ENCODE measurements at regions not wholly inside any gene's neighbourhood (a gene's known extent, or its start where the extent isn't known, plus 50 kb on each side); places are given as distances from the start of the nearest gene placed in this dataset.

DNA sequence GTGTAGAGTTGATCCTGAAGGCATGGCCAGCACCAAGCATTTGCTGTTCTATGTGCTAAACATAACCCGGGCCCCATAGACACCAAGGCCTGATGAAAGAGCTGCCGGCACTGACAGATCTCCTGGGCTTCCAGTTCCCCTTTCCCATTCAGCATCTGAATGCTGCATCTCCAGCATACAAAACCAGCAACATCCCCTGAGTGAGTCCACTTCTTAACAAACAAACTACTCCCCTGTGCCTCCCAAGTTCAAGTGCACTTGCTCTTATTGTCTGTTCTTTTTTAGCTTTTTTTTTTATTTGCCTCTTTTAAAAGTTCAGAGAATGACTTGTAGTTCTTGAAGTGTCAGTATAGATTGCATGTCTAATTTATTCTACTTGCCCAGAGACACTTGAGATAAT lies 156.0 kb downstream of the EDEM1 start:
- Histone ChIP-seq H3K4me3 (replicated peaks in 1 of 3; ENCODE audit: insufficient read depth in 1 of 3, low read depth in 2 of 3, low read length in 3 of 3) (no peak overlapping the region), H3K36me3 (replicated peaks in 1 of 2; ENCODE audit: control insufficient read depth in 1 of 2, insufficient read depth in 2 of 2, low read length in 2 of 2) (no peaks in the 10 kb centered on the region), H3K9ac (ENCODE audit: insufficient read depth, low read depth, low read length) (no peak overlapping the region), H4K20me1 (ENCODE audit: insufficient read depth, low read length) (no peaks in the 10 kb centered on the region), H3K27ac (ENCODE audit: extremely low read length, insufficient read depth, low read length) (no peak overlapping the region), H3K27me3 (ENCODE audit: control insufficient read depth in 1 of 2, insufficient read depth in 2 of 2, low read length in 2 of 2) (peaks cover 0 to 8% of the 10 kb centered on the region in 2 experiments; a peak in 2 of 5 replicates), H3K4me2 (ENCODE audit: low read depth, low read length) (no peak overlapping the region), H2AFZ (ENCODE audit: low read length) (no peak overlapping the region), H3K79me2 (ENCODE audit: insufficient read depth, low read length) (no peaks in the 10 kb centered on the region), H3K4me1 (ENCODE audit: insufficient read depth, low read length) (peaks cover 21% of the 10 kb centered on the region), H3K9me3 (ENCODE audit: low read length) (no peaks in the 10 kb centered on the region)
- POLR2A ChIA-PET = no interaction called here
- no peak for DNase-seq (ENCODE audit: low spot score)
- no peak for FAIRE-seq
- in situ Hi-C loops (cut with HindIII; ENCODE audit: extremely low pct_ligation_motif_present, low pct_unique_long_range_greater_than_20kb) (no loop called here), intact Hi-C loops (cut with micrococcal nuclease; ENCODE audit: unreplicated experiment) (no loop called here)
- no peak for ATAC-seq
- CTCF ChIA-PET (ENCODE audit: low intra/inter-chr PET ratio, low total read pairs) = no interaction called here
- no TSS peak for BruUV-seq (replicated peaks)
- no CpG with 5 or more reads among the region's 2 CpGs for WGBS (ENCODE audit: low lambda C conversion rate)
- TF ChIP-seq CBX2 (IDR thresholded peaks at IDR 0.05; ENCODE audit: low read depth, low read length) (no peak), CBX2 (CRISPR knock-in tag; IDR thresholded peaks at IDR 0.05; ENCODE audit: low read depth) (no peak), NFE2L1 (CRISPR knock-in tag; IDR thresholded peaks at IDR 0.05; ENCODE audit: borderline replicate concordance) (no peak), KMT2B (CRISPR knock-in tag; IDR thresholded peaks at IDR 0.05) (no peak), ZNF567 (CRISPR knock-in tag; IDR thresholded peaks at IDR 0.05; ENCODE audit: borderline replicate concordance) (no peak), MATR3 (CRISPR knock-in tag; IDR thresholded peaks at IDR 0.05) (no peak), REXO4 (CRISPR knock-in tag; IDR thresholded peaks at IDR 0.05; ENCODE audit: borderline replicate concordance) (no peak), SIN3B (IDR thresholded peaks at IDR 0.05; ENCODE audit: low read length) (no peak), EHMT2 (IDR thresholded peaks at IDR 0.05; ENCODE audit: borderline replicate concordance, low read depth, low read length) (no peak), ZNF543 (CRISPR knock-in tag; IDR thresholded peaks at IDR 0.05) (no peak), CREM (IDR thresholded peaks at IDR 0.05) (no peak), CREM (CRISPR knock-in tag; IDR thresholded peaks at IDR 0.05) (no peak), ZMYM2 (CRISPR knock-in tag; IDR thresholded peaks at IDR 0.05) (no peak), KDM5B (CRISPR knock-in tag; IDR thresholded peaks at IDR 0.05; ENCODE audit: borderline replicate concordance) (no peak), ZNF124 (CRISPR knock-in tag; IDR thresholded peaks at IDR 0.05) (no peak), ZNF501 (CRISPR knock-in tag; IDR thresholded peaks at IDR 0.05) (no peak), SRSF9 (IDR thresholded peaks at IDR 0.05; ENCODE audit: borderline replicate concordance, insufficient read depth, low read depth, low read length, poor library complexity, severe bottlenecking) (no peak), SP5 (CRISPR knock-in tag; IDR thresholded peaks at IDR 0.05; ENCODE audit: borderline replicate concordance, low read depth) (no peak)
- TF ChIP-seq, protein P1, sequence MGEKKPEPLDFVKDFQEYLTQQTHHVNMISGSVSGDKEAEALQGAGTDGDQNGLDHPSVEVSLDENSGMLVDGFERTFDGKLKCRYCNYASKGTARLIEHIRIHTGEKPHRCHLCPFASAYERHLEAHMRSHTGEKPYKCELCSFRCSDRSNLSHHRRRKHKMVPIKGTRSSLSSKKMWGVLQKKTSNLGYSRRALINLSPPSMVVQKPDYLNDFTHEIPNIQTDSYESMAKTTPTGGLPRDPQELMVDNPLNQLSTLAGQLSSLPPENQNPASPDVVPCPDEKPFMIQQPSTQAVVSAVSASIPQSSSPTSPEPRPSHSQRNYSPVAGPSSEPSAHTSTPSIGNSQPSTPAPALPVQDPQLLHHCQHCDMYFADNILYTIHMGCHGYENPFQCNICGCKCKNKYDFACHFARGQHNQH (CRISPR knock-in tag; IDR thresholded peaks at IDR 0.05) = no peak
- TF ChIP-seq, protein P2, sequence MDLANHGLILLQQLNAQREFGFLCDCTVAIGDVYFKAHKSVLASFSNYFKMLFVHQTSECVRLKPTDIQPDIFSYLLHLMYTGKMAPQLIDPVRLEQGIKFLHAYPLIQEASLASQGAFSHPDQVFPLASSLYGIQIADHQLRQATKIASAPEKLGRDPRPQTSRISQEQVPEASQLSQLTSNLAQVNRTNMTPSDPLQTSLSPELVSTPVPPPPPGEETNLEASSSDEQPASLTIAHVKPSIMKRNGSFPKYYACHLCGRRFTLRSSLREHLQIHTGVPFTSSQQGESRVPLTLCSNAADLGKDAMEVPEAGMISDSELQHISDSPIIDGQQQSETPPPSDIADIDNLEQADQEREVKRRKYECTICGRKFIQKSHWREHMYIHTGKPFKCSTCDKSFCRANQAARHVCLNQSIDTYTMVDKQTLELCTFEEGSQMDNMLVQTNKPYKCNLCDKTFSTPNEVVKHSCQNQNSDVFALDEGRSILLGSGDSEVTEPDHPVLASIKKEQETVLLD (CRISPR knock-in tag; IDR thresholded peaks at IDR 0.05; ENCODE audit: low read depth) = no peak
